ENCODE measurements at regions not wholly inside any gene's neighbourhood (a gene's known extent, or its start where the extent isn't known, plus 50 kb on each side); places are given as distances from the start of the nearest gene placed in this dataset.

- no peak for DNase-seq (ENCODE audit: low read depth)
- no peak for TF ChIP-seq CTCF (IDR thresholded peaks at IDR 0.05; ENCODE audit: insufficient read depth, low read depth, low read length, missing control alignments)
- no peak overlapping the region for H3K4me3 ChIP-seq (ENCODE audit: low read length)
These were observed 64.8 kb upstream of the MAL start for GRCh38 chr2:94960751-94961150.

- TF ChIP-seq CTCF (IDR thresholded peaks at IDR 0.05; ENCODE audit: insufficient read depth, low read depth, low read length, missing control alignments) = no peak
- DNase-seq (ENCODE audit: low read depth) = no peak
These were observed 61.3 kb upstream of the MAL start for GRCh38 chr2:94964193-94964592.

GRCh38 chr2:94966689-94967088 is 58.8 kb upstream of the MAL start:
- TF ChIP-seq CTCF (IDR thresholded peaks at IDR 0.05; ENCODE audit: insufficient read depth, low read depth, low read length, missing control alignments) = no peak
- DNase-seq (ENCODE audit: low read depth) = no peak
- H3K4me3 ChIP-seq (ENCODE audit: low read length) = no peak overlapping the region

More at GRCh38 chr2:94964193-94964592, 61.3 kb upstream of the MAL start:
- no peak overlapping the region for H3K4me3 ChIP-seq (ENCODE audit: low read length)

GRCh38 chr2:94970353-94970752 is 55.2 kb upstream of the MAL start:
- TF ChIP-seq CTCF (IDR thresholded peaks at IDR 0.05; ENCODE audit: insufficient read depth, low read depth, low read length, missing control alignments) = no peak
- no peak for DNase-seq (ENCODE audit: low read depth)
- no peak overlapping the region for H3K4me3 ChIP-seq (ENCODE audit: low read length)
